HL-60 (cell line): ENCODE measurements at regions not wholly inside any gene's neighbourhood (a gene's known extent, or its start where the extent isn't known, plus 50 kb on each side); places are given as distances from the start of the nearest gene placed in this dataset.
"Not testable (repeated sequence)": the region's sequence is repeated elsewhere in the genome, so short reads cannot be mapped to it uniquely, and the experiment has no call there.

Source experiments
- POLR2AphosphoS5 ChIP-seq: IDR thresholded peaks from 2 replicates; pipeline ENCODE4 v1.6.1; 2012; ENCODE audit warnings: low read depth
- SPI1 ChIP-seq: IDR thresholded peaks from 2 replicates; pipeline ENCODE4 v1.6.1; 2012; ENCODE audit warnings: low read depth, mild to moderate bottlenecking, borderline replicate concordance
- TF ChIP-seq, protein P1 (sequence below): IDR thresholded peaks from one replicate; pipeline ENCODE4 v1.5.1; 2011; ENCODE audit warnings: low read length, control low read depth, inconsistent platforms; ENCODE audit not compliant: insufficient read depth
- TF ChIP-seq, protein P2 (sequence below): IDR thresholded peaks from 2 replicates; pipeline ENCODE4 v1.6.1; 2012; ENCODE audit warnings: low read depth; ENCODE audit not compliant: insufficient replicate concordance

DNA sequence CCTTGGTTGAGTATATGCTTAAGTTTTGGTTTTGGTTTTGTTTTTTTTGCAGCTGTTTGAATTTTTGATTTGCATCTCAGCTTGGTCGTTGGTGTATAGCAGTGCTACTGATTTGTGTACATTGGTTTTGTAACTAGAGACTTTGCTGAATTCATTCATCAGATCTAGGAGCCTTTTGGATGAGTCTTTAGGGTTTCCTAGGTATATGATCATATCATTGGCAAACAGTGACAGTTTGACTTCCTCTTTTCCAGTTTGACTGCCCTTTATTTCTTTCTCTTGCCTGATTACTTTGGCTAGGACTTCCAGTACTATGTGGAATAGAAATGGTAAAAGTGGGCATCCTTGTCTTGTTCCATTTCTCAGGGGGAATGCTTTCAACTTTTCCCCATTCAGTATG lies 1174.9 kb downstream of the PLA2G4A start:
- TF ChIP-seq, protein P1, sequence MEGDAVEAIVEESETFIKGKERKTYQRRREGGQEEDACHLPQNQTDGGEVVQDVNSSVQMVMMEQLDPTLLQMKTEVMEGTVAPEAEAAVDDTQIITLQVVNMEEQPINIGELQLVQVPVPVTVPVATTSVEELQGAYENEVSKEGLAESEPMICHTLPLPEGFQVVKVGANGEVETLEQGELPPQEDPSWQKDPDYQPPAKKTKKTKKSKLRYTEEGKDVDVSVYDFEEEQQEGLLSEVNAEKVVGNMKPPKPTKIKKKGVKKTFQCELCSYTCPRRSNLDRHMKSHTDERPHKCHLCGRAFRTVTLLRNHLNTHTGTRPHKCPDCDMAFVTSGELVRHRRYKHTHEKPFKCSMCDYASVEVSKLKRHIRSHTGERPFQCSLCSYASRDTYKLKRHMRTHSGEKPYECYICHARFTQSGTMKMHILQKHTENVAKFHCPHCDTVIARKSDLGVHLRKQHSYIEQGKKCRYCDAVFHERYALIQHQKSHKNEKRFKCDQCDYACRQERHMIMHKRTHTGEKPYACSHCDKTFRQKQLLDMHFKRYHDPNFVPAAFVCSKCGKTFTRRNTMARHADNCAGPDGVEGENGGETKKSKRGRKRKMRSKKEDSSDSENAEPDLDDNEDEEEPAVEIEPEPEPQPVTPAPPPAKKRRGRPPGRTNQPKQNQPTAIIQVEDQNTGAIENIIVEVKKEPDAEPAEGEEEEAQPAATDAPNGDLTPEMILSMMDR, result not testable (repeated sequence)
- TF ChIP-seq, protein P2, sequence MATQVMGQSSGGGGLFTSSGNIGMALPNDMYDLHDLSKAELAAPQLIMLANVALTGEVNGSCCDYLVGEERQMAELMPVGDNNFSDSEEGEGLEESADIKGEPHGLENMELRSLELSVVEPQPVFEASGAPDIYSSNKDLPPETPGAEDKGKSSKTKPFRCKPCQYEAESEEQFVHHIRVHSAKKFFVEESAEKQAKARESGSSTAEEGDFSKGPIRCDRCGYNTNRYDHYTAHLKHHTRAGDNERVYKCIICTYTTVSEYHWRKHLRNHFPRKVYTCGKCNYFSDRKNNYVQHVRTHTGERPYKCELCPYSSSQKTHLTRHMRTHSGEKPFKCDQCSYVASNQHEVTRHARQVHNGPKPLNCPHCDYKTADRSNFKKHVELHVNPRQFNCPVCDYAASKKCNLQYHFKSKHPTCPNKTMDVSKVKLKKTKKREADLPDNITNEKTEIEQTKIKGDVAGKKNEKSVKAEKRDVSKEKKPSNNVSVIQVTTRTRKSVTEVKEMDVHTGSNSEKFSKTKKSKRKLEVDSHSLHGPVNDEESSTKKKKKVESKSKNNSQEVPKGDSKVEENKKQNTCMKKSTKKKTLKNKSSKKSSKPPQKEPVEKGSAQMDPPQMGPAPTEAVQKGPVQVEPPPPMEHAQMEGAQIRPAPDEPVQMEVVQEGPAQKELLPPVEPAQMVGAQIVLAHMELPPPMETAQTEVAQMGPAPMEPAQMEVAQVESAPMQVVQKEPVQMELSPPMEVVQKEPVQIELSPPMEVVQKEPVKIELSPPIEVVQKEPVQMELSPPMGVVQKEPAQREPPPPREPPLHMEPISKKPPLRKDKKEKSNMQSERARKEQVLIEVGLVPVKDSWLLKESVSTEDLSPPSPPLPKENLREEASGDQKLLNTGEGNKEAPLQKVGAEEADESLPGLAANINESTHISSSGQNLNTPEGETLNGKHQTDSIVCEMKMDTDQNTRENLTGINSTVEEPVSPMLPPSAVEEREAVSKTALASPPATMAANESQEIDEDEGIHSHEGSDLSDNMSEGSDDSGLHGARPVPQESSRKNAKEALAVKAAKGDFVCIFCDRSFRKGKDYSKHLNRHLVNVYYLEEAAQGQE, result not testable (repeated sequence)
- TF ChIP-seq POLR2AphosphoS5, result not testable (repeated sequence)
- TF ChIP-seq SPI1, result peak; percentile 71; the same call in 1 of the 2 replicates
